Mucosa of descending colon (tissue), 3 donors: ENCODE measurements at regions not wholly inside any gene's neighbourhood (a gene's known extent, or its start where the extent isn't known, plus 50 kb on each side); places are given as distances from the start of the nearest gene placed in this dataset.

ENCODE experiments used
- ATAC-seq: fragments of 200-7000 bp; cut with Tn5 transposase; one replicate; pipeline ENCODE4 v1.9.1; 2020; ENCODE audit warnings: mild to moderate bottlenecking, moderate library complexity
- DNase-seq, 3 donors: peaks; one replicate each; pipeline ENCODE4 v3.0.0-alpha.2; 2020
- H3K36me3 ChIP-seq: fragments of 200-600 bp; one replicate; pipeline ENCODE4 v1.8.0; 2021; ENCODE audit warnings: low read depth, mild to moderate bottlenecking
- H3K4me1 ChIP-seq: fragments of 200-600 bp; one replicate; pipeline ENCODE4 v1.8.0; 2021; ENCODE audit warnings: low read depth, mild to moderate bottlenecking
- H3K4me3 ChIP-seq: fragments of 200-600 bp; one replicate; pipeline ENCODE4 v1.8.0; 2021; ENCODE audit warnings: mild to moderate bottlenecking
- H3K9me3 ChIP-seq: fragments of 200-600 bp; one replicate; pipeline ENCODE4 v1.8.0; 2021; ENCODE audit warnings: mild to moderate bottlenecking
- intact Hi-C, 2 donors: fragments of 100-400 bp; cut with DNase I in 1 of 2; cut with micrococcal nuclease in 1 of 2; formaldehyde crosslinking; loops; one replicate each; pipeline versions ENCODE4 v1.11.0 to v1.11.1; 2022; cut with DNase I, micrococcal nuclease
- TF ChIP-seq, protein P1 (sequence below): fragments of 200-600 bp; IDR thresholded peaks from one replicate; pipeline ENCODE4 v1.8.0; 2022; ENCODE audit warnings: antibody characterized with exemption, mild to moderate bottlenecking
- donor health status: DM: no; HTN: no; CAD: no; lungs with moderate emphysema.
- donor health status: DM: no; HTN: no; CAD: no.
- donor health status: DM: no; HTN: yes; CAD: no.

- TF ChIP-seq, protein P1, sequence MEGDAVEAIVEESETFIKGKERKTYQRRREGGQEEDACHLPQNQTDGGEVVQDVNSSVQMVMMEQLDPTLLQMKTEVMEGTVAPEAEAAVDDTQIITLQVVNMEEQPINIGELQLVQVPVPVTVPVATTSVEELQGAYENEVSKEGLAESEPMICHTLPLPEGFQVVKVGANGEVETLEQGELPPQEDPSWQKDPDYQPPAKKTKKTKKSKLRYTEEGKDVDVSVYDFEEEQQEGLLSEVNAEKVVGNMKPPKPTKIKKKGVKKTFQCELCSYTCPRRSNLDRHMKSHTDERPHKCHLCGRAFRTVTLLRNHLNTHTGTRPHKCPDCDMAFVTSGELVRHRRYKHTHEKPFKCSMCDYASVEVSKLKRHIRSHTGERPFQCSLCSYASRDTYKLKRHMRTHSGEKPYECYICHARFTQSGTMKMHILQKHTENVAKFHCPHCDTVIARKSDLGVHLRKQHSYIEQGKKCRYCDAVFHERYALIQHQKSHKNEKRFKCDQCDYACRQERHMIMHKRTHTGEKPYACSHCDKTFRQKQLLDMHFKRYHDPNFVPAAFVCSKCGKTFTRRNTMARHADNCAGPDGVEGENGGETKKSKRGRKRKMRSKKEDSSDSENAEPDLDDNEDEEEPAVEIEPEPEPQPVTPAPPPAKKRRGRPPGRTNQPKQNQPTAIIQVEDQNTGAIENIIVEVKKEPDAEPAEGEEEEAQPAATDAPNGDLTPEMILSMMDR: no peak
- Histone ChIP-seq H3K36me3 (no peaks in the 10 kb centered on the region), H3K4me1 (no peaks in the 10 kb centered on the region), H3K9me3 (no peaks in the 10 kb centered on the region), H3K4me3 (no peak overlapping the region)
- intact Hi-C loops: no loop called here
- DNase-seq (no peak), ATAC-seq (no peak)
Measured at GRCh38 chr5:173513521-173513991, 102.9 kb downstream of the BOD1 start.

DNA sequence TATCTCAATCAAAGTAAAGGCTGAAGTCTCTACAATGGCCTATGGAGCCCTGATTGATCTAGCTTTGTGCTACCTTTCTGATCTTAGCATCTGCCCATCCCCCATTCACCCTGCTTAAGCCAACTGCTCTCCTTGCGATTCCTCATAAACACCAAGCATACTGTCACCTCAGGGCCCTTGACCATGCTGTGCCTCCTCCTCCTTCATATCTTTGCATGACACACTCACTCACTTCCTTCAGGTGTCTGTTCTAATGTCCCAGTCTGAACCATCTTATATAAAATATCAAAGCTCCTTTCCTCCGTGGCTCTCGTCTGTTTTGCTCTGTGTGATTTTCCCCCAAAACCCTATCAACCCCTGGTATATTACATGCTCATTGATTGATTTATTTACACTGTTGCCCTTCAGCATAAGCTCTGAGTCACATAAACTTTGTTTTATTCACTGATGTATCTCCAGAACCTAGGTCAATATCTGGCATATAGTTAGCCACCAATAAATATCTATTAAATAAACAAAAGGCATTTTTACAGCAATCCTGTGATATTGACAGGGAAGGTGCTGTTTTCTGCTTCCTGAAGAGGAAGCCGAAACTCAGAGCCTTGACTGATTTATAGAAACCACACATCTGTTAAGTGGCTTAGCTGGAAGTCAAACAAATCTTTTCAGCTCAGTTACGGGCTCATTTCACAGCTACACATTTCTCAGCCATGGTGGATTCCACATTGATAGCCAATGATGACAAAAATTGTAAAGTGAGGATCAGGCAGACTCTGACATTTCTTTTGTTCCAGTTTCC, 103.6 kb downstream of the BOD1 start:
- intact Hi-C loops: no loop called here
- ATAC-seq: no peak
- TF ChIP-seq, protein P1: no peak
- Histone ChIP-seq H3K4me1 (no peaks in the 10 kb centered on the region), H3K9me3 (no peaks in the 10 kb centered on the region), H3K4me3 (no peak overlapping the region), H3K36me3 (no peaks in the 10 kb centered on the region)
- DNase-seq: no peak

GRCh38 chr5:173509060-173509459, 107.4 kb downstream of the BOD1 start:
- H3K4me1 ChIP-seq: no peaks in the 10 kb centered on the region
- ATAC-seq (no peak), DNase-seq (no peak)
- TF ChIP-seq, protein P1: no peak
- intact Hi-C loops: no loop called here
- no peaks in the 10 kb centered on the region for H3K9me3 ChIP-seq
- no peak overlapping the region for H3K4me3 ChIP-seq
- no peaks in the 10 kb centered on the region for H3K36me3 ChIP-seq

GRCh38 chr5:173507171-173507570, 109.3 kb downstream of the BOD1 start:
- no peak for ATAC-seq
- TF ChIP-seq, protein P1: no peak

GRCh38 chr5:173505634-173506033, 110.8 kb downstream of the BOD1 start:
- ATAC-seq (no peak), DNase-seq (no peak)
- Histone ChIP-seq H3K36me3 (no peaks in the 10 kb centered on the region), H3K4me1 (no peaks in the 10 kb centered on the region), H3K4me3 (no peak overlapping the region), H3K9me3 (no peaks in the 10 kb centered on the region)
- TF ChIP-seq, protein P1: no peak
- intact Hi-C loops: no loop called here

More at GRCh38 chr5:173507171-173507570, 109.3 kb downstream of the BOD1 start:
- no peak for DNase-seq
- intact Hi-C loops: no loop called here
- Histone ChIP-seq H3K9me3 (no peaks in the 10 kb centered on the region), H3K4me3 (no peak overlapping the region), H3K4me1 (no peaks in the 10 kb centered on the region), H3K36me3 (no peaks in the 10 kb centered on the region)
